NOMO-1 (cell line): ENCODE measurements at regions not wholly inside any gene's neighbourhood (a gene's known extent, or its start where the extent isn't known, plus 50 kb on each side); places are given as distances from the start of the nearest gene placed in this dataset.

ENCODE experiments used
- DNase-seq, 2 experiments: peaks; one replicate each; lab custom pipeline; 2025; ENCODE audit not compliant: unreplicated experiment in 2 of 2; lab: John Stamatoyannopoulos, UW

DNA sequence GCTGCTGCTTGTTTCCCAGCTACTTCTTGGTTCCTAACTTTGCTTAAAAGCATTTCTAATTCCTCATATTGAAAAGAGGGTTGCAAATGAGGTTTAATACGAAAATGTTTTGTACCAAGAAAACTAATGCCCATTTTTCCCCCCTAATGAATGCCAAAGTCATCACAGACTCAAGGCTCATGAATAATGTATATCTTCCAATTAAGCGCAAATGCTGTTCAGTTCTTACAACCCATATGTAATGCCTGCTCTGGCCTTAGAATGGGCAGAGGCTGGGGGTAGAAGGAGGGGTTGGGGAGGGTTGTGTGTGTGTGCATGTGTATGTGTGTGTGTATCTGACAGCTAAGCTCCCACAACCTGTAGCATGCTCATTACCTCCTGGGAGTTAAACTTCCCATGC, 901.7 kb downstream of the KCNMA1 start:
- DNase-seq = no peak

DNA sequence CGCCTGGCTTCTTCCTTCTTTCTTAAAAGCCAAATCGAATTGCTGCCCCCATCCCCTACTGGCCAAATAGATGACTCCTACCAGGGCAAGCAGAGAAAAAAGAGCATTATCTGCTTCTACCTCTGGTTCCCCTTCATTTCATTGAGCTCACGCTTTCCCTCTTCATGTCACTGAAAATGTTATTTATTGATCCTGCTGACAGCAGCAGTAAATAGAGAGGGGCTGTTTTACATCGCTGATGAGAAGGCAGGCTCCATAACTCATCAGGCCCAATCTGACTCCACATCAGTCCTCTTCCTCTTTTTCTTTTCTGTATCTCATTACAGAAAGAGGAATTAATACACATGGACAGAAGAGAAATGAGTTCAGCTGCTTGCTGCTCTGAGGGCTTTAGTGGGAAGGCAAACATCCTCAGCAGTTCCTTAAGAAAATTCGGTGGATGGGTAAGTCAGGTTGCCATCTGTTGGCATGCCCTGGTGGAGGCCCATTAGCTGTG, 904.1 kb downstream of the KCNMA1 start:
- peak in 1 of 2 experiments; percentile 19 for DNase-seq

DNA sequence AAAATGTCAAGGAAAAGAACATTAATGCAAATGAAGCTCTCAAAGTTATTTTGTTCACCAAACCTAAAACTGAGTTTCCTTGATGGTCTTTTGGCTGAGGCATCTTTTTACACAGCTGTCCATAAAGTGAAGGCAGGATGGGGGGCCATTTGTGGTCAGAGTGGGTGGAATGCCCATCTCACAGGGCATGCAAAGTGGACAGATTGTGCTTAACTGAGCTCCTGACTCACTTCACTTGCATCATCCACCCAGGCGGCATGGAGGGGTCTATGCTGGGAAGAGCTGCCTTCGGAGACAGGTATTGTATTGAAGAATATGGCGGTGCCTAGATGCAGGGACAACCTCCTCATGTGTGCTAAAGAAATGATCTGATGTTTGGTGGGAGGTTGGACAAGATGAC, 905.3 kb downstream of the KCNMA1 start:
- DNase-seq = no peak

DNA sequence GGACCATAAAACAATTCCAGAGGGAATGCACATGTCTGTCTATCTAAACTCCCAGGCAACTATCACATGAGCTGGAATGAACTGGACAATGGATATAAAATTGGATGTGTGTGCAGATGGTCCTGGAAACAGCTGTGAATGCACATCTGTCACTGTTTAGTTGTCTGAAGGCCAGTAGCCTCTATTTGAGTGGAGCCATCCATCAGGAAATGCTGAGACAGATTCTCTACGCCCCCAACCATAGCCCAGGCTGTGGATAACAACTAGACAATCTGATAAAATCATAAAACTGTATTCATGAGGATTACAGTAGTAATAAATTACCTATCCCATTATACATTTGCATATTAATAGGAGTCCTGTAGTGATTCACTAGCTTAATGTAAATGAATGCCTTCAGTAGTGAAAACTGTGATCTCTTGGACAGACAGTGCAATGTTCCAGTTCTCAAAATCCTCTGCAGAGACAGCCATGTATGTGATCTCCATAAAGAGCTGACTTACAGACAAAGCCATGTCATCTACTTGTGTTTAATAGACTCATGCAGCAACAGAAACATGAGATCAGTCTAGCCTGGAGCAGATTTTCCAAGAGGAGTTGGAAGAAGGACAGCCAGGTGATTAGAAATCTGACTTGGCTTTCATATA, 907.6 kb downstream of the KCNMA1 start:
- DNase-seq = no peak

DNA sequence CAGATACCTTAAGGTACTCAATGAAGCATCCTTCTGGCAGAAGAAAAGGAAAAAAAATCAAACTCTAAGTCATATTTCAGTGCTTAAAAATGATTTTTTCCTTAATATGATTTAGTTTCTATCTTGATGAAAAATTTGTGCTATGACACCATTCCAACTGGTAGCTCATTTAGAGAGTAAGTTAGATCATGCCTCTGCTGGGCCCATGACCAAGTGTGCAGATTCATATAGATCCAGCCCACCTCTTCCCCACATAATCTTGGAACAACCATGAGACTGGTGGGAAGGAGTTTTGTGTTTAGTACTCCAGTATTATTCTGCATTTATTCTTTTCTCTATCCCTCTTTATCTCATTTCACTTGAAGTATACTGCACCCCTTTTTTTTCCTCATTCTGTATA, 908.3 kb downstream of the KCNMA1 start:
- DNase-seq = no peak

DNA sequence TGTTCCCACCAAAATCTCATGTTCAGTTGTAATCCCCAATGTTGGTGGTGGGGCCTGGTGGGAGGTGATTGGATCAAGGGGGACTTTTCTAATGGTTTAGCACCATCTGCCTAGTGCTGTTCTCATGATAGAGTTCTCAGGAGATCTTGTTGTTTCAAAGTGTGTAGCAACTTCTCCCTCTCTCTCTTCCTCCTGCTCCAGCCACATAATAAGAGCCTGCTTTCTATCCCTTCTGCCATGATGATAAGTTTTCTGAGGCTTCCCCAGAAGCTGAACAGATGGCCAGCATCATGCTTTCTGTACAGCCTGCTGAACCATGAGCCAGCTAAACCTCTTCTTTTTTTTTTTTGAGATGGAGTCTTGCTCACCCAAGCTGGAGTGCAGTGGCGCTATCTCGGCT, 910.6 kb downstream of the KCNMA1 start:
- DNase-seq = no peak

DNA sequence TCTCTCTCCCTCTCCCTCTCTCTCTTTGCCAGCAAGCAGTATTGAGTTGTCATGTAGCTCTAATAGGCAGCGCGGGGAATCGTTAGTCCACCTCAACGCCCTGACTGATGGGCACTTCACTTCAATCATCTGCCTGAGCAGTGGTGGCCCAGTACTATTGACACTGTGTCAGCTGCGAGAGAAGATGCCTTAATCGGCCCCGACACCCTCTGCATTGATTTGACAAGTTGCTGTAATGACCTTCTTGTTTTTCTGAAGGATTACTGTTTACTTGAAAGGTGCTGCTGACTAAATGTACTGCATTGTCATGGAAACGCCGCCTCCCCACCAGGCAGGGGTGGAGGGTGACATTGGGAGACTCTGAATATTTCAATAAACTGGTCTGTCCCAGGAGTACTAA, 913.8 kb downstream of the KCNMA1 start:
- no peak for DNase-seq

DNA sequence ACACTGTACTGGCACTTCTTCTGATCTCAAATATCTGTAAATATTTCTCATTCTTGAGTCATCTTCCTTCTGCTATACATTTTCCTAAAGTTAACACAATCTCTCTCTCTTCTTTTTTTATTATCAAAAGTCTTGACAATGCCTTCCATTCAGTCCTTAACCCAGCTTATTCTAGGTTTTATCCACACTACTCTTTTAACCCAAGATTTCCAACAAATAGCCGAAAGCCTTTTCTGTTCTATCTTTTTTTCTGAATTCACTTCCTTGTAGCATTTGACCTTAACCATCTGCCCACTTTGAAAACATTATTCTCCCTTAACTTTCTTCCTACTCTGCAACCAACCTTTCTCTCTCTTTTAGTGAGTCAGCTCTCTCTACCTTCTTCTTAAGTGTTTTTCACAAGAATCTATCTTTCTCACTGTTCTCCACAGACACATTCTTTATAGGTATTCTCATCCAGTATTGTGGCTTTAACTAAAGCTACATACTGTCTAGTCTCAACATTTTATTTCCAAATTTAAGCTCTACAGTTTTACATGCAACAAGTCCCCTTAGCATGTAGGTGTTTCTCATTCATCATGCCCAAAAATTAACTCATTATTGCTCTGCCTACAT, 915.6 kb downstream of the KCNMA1 start:
- no peak for DNase-seq

DNA sequence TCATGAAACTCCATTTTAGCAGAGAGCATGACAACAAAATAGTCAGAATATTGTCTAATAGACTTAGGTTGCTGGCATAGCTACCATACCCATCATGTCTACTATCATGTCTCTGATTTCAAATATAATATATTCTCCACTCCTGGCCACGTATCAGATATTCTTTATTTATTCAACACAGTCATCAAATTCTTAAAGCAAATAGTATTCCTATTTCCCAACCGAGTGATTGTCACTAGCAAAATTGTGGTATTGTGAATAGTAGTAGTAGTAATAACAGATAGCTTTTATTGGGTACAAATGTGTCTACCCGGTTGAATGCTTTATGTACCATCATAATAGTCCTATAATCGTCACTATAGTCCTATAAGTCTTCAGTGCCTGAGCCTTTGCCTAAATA, 918.6 kb downstream of the KCNMA1 start:
- DNase-seq = no peak

DNA sequence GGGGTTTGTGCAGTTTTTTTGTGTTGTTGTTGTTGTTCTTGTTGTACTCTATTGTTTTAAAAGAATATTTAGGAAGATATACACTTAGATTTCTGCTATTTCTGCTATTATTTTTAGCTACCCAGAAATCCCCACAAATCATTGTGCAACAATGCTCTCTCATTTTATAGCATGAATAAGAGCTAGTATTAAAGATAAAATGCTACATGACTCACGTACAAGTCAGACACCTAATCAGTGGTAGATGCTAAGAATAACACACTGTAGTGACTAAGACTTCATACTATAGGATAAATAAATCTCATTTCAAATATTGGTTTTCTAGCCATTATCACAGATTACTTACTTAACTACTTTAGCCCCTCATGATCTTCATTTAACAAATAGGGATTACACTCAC, 920.5 kb downstream of the KCNMA1 start:
- DNase-seq = no peak

DNA sequence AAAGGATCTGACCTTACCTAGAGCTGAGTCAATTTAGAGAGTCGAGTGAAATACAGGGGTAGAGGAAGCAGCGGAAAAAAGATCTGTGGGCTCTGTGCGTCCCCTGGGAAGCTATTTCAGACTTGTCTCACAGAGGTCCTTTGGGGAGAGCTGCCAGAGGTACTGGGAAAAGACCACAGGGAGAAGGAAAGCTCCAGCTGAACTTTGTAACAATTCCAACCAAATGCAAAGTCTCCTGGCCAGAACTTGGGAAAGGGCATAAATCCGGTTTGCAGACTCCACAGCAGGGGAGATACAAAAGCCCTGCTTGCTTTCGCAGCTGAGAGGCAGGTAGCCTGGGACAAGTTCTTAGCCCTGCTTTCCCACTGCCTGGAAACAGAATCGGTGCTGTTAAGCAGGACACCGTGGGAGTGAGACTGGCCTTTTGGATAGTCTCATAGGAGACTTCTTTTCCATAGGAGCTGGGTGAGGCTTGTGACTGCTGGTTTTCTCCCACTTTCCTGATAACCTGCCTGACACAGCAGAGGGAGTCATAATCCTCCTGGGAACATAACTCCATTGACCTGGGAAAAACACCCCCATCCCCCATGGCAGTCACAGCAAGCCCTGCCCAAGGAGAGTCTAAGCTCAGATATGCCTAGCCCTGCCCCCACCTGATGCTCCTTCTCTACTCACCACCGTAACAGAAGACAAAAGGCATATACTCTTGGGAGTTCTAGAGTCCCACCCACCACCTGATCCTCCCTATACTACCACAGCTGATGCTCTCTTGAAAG, 926.2 kb downstream of the KCNMA1 start:
- DNase-seq = no peak

DNA sequence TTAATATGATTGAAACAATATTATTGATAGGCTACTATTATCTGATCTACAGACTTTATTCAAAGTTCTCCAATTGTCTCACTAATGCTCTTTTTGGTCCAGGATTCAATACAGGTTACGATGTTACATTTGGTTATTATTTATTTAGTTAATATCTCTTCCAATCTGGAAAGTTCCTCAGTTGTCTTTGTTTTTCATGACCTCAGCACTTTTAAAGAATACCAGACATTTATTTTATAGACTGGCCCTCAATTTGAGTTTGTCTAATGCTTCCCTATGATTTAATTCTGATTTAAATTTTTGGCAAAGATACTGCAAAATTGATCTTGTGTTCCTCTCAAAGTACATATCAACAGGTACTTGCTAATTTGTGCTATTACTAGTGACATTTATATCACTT, 937.4 kb downstream of the KCNMA1 start:
- DNase-seq = no peak

DNA sequence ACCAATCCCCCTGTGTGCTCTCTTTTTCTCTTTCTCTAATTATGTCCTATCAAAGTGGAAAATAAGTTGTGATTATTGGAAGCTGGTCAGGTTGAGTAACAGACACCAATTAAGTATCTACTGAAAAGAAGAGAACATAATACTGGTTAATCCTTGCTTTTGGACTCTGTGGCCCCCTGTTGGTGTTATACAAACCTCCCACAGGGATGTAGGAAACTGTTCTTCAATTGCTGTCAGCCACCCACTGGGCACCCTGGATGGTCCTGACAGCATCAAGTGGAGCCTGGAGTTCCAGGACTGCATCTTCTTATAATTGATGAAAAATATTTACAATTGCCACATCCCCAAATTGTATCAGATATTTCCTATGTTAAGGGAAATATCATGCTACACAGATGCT, 939.7 kb downstream of the KCNMA1 start:
- no peak for DNase-seq

DNA sequence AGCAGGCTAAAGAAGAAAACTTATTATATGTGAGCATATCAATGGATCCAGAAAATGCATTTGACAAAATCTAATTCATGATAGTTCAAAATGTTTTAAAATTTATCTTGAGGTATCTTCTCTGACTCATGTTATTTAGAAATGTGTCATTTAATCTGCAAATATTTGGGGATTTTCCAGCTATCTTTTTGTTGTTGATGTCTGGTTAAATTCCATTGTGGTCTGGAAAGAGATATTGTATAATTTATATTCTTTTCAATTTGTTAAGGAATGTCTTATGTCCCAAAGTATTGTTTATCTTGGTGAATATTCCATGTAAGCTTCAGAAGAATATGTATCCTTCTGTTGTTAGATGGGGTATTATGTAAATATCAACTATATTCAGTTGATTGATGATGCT, 942.5 kb downstream of the KCNMA1 start:
- DNase-seq = no peak

DNA sequence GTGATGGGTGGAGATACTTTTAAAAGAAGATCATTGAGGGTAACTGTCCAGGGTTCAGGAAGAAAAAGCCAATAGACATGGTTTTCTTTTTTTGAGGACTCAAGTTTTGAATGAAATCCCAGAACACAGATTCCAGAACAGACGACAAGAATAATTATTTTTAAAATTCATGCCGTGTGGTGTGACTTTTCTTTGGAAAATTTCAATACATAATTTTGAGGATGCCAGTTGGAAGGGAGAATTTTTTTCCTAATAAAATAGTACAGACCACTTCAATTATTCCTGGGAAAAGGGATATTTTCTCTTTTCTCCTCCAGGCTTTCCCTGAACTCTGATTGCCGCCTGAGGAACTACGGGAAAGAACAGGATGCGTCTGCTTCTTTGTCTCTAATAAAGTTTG, 951.4 kb downstream of the KCNMA1 start:
- DNase-seq = no peak

DNA sequence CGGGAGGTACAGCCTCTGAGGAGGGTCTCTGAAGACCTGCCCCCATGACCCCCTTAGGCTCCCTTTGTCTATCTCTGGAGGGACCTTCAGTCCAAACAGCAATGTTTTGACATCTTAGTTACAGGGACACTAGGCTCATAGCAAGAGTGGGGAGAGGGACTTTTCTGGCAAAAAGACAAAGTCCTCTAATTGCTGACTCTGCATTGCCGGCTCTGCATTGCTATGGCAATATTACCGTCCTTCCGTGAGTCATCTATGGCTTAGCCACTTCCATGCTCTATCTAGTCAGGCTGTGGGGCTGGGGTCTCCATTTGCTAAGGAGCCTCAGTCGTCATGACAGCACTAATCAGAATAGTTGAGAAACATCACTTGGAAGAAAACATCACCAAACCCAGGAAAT, 952.6 kb downstream of the KCNMA1 start:
- DNase-seq = no peak

DNA sequence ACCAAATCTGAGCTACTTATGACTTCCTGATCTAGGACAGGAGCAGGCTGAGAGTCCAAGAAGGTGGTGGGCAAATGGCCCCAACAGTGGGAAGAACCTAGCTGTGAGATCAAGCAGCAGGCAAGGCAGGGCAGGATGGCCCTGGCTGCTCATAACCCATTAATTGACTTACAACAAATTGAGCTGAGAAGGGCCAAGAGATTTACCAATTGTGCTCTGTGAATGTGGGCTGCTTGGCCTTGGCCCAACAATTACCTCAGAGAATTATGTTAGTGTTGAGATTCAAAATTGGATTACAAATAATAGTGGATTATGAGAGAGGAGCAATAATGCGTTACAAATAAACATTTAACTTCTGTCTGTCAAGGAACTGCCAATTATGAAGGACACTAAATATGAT, 956.5 kb downstream of the KCNMA1 start:
- no peak for DNase-seq

DNA sequence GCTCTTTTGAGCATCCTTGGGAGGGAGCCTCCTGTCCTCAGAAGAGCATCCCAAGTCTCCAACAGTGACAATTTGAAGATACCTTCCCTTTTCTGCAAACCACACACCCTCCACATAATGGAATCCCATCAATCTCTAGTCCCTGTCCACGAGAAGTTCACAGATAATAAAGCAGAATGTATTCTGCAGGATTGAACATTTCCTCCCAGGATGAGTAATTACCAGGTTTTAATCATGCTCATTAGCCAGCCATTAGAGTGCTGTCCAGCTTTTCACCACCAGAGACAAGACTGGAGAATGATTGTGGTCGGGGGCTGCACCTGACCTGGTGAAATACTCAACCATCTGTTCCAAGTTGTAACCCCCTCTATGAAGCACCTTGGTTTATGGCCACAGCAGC, 958.6 kb downstream of the KCNMA1 start:
- no peak for DNase-seq

DNA sequence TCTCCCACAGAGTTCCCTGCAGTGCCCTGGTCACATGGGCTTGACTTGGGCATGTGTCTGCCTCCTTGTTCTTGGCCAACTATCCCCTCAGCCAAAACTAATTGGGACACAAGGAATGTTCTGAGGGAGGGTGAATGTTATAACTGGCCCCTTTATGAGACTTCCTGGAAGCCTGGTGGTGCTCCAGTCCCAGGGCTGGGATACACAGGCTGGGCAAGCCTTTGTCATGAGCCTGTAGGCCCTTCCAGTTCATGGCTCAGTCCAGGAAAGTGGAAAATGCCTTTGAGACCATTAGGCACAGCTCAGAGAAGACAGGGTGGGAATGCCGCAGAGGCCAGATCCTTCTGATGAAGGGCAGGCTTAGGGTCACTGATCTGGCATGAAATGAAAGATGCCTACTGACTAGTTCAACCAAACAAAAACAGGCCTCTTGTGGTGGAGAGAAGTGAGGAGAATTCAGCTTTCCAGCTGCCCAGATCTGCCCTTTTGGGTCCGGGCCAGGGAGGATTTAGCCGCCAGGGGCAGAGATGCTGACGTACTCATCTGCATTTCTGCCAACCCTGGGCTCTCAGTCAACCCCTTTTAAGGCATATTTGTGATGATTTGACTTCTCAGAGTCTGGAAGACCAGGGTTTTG, 961.5 kb downstream of the KCNMA1 start:
- no peak for DNase-seq

DNA sequence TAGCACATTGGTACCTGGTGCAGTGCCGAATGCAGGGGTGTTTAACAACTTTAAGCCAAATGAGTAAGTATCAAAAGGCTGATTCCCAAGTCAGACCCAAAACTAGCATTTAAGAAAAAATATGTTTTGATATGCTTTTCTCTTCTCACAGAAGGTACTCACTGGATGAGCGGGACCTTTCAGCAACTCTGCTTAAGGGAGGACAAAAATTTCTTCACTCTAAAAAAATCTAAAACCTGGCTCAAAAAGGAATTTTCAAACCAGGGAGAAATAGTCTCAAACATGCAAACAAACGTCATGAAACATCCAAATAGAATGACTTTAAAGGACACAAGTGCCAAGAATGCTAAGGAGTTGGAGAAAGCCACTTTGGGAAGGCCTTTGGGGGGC, 962.1 kb downstream of the KCNMA1 start:
- DNase-seq = no peak
